Colonic mucosa (tissue), 4 donors: ENCODE measurements at regions not wholly inside any gene's neighbourhood (a gene's known extent, or its start where the extent isn't known, plus 50 kb on each side); places are given as distances from the start of the nearest gene placed in this dataset.

Source experiments
- DNase-seq: peaks from one replicate; pipeline ENCODE4 v3.0.0-alpha.2; 2020
- H3K27ac ChIP-seq: fragments of 200-600 bp; one replicate; pipeline ENCODE4 v1.8.0; 2021
- H3K27me3 ChIP-seq: fragments of 200-600 bp; one replicate; pipeline ENCODE4 v1.8.0; 2021
- H3K36me3 ChIP-seq: fragments of 200-600 bp; one replicate; pipeline ENCODE4 v1.8.0; 2021
- H3K4me1 ChIP-seq: fragments of 200-600 bp; one replicate; pipeline ENCODE4 v1.8.0; 2021; ENCODE audit warnings: mild to moderate bottlenecking
- H3K4me3 ChIP-seq: fragments of 200-600 bp; one replicate; pipeline ENCODE4 v1.8.0; 2021
- H3K9ac ChIP-seq, 2 donors: one replicate each; pipeline ENCODE4 v1.7.0; 2013; ENCODE audit warnings: control low read depth in 2 of 2, low read depth in 2 of 2, low read length in 2 of 2
- H3K9me3 ChIP-seq: fragments of 200-600 bp; one replicate; pipeline ENCODE4 v1.8.0; 2021
- CTCF ChIP-seq: fragments of 200-600 bp; IDR thresholded peaks from one replicate; pipeline ENCODE4 v1.8.0; 2022; ENCODE audit warnings: antibody characterized with exemption, mild to moderate bottlenecking
- intact Hi-C: fragments of 100-400 bp; cut with DNase I; formaldehyde crosslinking; loops from one replicate; pipeline ENCODE4 v1.14.1; 2022
- donor health status: healthy.
- donor health status: DM: no; HTN: no; CAD: no.
- donor health status: DM: no; HTN: no; CAD: no.

- no peak for DNase-seq
- intact Hi-C loops = no loop called here
Observed at GRCh38 chr3:104273046-104273649, 1093.6 kb upstream of the ALCAM start.

GRCh38 chr3:104275199-104275598, 1091.5 kb upstream of the ALCAM start:
- TF ChIP-seq CTCF = no peak
- Histone ChIP-seq H3K4me3 (no peak overlapping the region), H3K27ac (no peak overlapping the region), H3K36me3 (no peaks in the 10 kb centered on the region), H3K9ac (no peak overlapping the region), H3K9me3 (no peaks in the 10 kb centered on the region), H3K4me1 (no peaks in the 10 kb centered on the region), H3K27me3 (no peaks in the 10 kb centered on the region)
- DNase-seq = no peak
- intact Hi-C loops = no loop called here

More at GRCh38 chr3:104273046-104273649, 1093.6 kb upstream of the ALCAM start:
- Histone ChIP-seq H3K4me1 (no peaks in the 10 kb centered on the region), H3K4me3 (no peak overlapping the region), H3K27ac (no peak overlapping the region), H3K9ac (no peak overlapping the region), H3K36me3 (no peaks in the 10 kb centered on the region), H3K27me3 (no peaks in the 10 kb centered on the region), H3K9me3 (no peaks in the 10 kb centered on the region)
- TF ChIP-seq CTCF = peak; percentile 40

GRCh38 chr3:104279617-104280016, 1087.1 kb upstream of the ALCAM start:
- intact Hi-C loops = no loop called here
- Histone ChIP-seq H3K4me1 (no peaks in the 10 kb centered on the region), H3K27me3 (no peaks in the 10 kb centered on the region), H3K36me3 (no peaks in the 10 kb centered on the region), H3K27ac (no peak overlapping the region), H3K9ac (no peak overlapping the region), H3K9me3 (no peaks in the 10 kb centered on the region), H3K4me3 (no peak overlapping the region)
- TF ChIP-seq CTCF = no peak
- DNase-seq = no peak

- Histone ChIP-seq H3K9ac (no peak overlapping the region), H3K4me3 (no peak overlapping the region), H3K27ac (no peak overlapping the region), H3K27me3 (no peaks in the 10 kb centered on the region), H3K4me1 (no peaks in the 10 kb centered on the region), H3K36me3 (no peaks in the 10 kb centered on the region), H3K9me3 (no peaks in the 10 kb centered on the region)
- no peak for TF ChIP-seq CTCF
- intact Hi-C loops = no loop called here
- DNase-seq = no peak
Observed at GRCh38 chr3:104281713-104282112, 1085.0 kb upstream of the ALCAM start.

- no peak for DNase-seq
- Histone ChIP-seq H3K27ac (no peak overlapping the region), H3K9me3 (no peaks in the 10 kb centered on the region), H3K4me1 (no peaks in the 10 kb centered on the region), H3K4me3 (no peak overlapping the region), H3K9ac (no peak overlapping the region), H3K27me3 (no peaks in the 10 kb centered on the region), H3K36me3 (no peaks in the 10 kb centered on the region)
- intact Hi-C loops = no loop called here
- no peak for TF ChIP-seq CTCF
Observed at GRCh38 chr3:104286645-104287044, 1080.1 kb upstream of the ALCAM start.
